ENCODE measurements at regions not wholly inside any gene's neighbourhood (a gene's known extent, or its start where the extent isn't known, plus 50 kb on each side); places are given as distances from the start of the nearest gene placed in this dataset.

GRCh38 chr11:119934866-119935265, 203.0 kb downstream of the TRIM29 start:
- no peak for DNase-seq

- no peak for DNase-seq
These were observed 203.6 kb downstream of the TRIM29 start for GRCh38 chr11:119934267-119934666.

GRCh38 chr11:119933584-119933983, 204.3 kb downstream of the TRIM29 start:
- no peak for DNase-seq

GRCh38 chr11:119932828-119933562, 204.0 kb upstream of the NECTIN1 start:
- DNase-seq, result no peak

DNA sequence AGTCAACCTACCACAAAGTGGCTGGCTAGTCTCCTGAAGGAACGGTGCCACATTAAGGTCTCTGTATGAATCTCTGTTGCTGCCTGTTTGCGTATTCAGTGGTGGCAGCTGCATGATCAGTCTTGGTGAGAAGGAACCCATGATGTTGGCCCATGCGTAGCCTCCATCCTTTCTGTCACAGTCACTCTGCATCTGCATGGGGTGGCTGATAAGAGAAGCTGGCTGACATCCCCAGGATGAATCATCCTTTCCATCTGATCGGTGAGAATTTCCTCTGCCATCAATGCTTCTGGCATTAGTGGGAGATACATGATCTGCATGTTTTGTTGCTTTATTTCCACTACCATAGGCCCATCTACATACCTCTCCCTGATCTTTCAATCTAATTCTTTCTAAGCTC, 199.0 kb upstream of the NECTIN1 start:
- DNase-seq, result no peak

GRCh38 chr11:119924017-119924416, 195.0 kb upstream of the NECTIN1 start:
- DNase-seq, result no peak

- no peak for DNase-seq
These were observed 192.6 kb upstream of the NECTIN1 start for GRCh38 chr11:119921571-119921970.

GRCh38 chr11:119920666-119921387, 191.8 kb upstream of the NECTIN1 start:
- no peak for DNase-seq

- no peak for DNase-seq
These were observed 190.7 kb upstream of the NECTIN1 start for GRCh38 chr11:119919656-119920055.

DNA sequence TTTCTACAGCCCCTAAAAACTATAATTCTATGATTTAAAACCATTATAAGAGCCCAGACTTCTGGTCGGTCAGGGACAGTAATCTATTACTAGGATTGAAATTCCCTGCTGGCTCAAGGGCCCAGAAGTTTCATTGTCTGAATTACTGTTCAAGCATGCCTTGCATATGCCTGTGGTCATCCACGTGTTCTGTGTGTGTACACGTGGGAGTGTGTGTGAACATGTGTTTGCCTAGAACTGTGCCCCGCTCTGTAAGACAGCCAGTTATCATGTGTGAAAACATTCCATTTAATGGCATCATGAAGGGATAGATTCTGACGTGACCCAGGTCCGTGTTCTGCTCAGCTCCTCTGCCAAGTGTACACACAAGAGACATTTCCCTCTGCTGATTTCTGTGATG, 189.3 kb upstream of the NECTIN1 start:
- DNase-seq, result no peak

GRCh38 chr11:119916568-119916967, 187.6 kb upstream of the NECTIN1 start:
- no peak for DNase-seq

- no peak for DNase-seq
These were observed 183.2 kb upstream of the NECTIN1 start for GRCh38 chr11:119912229-119912628.

GRCh38 chr11:119910650-119911049, 181.7 kb upstream of the NECTIN1 start:
- DNase-seq, result no peak

GRCh38 chr11:119910051-119910450, 181.1 kb upstream of the NECTIN1 start:
- no peak for DNase-seq

GRCh38 chr11:119909495-119909894, 180.5 kb upstream of the NECTIN1 start:
- DNase-seq, result no peak

DNA sequence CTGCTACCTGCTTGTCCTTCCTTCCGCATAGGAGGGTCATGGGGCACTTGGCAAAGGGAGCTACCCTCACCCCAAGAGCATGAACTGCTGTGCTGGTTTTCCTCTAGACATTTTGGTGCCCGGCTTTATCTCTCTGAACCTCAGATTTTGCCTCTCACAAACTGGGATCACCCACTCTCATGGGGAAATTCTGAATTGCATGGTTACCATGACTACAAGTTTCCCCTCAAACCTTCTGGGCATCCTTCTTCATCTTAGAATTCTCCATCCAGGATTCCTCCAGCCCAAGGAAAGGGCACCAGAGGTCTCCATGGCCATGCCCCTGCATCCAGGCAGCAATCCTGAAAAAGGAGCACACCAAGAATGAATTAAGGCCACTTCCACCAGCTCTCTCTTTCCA, 180.1 kb upstream of the NECTIN1 start:
- no peak for DNase-seq

GRCh38 chr11:119908573-119908904, 179.5 kb upstream of the NECTIN1 start:
- DNase-seq, result no peak

DNA sequence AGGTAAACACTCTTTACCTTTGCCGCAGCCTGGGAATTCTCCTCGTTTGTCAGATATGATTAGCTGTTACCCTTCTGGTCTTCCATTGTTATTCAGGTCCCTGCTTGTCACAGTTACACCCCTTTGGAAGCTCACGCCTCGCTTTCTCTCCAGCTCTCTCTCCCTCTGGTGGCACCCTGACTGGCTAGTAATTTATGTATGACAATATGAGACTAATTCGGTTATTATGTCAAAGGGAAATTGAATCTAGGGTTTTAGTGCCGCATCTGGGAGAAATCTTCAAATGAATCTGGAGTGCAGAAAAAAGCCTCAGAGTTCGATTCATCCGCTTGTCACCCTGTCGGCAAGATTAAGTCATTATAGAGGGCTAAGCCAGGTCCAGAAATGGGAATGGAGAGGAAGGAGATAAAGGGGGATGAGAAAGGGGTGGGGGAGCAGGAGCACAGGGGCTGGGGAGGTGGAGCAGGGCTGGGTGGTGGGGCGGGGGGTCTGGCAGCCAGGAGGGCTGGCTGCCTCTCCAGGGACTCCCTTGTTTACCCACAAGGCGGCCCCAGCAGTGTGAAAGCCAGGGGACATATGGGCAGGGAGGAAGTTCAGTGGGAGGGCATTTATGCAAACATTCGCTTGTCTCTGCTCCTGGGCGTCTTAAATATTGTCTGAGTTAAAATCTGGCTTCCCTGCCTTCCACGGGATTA, 179.0 kb upstream of the NECTIN1 start:
- peak; percentile 12 for DNase-seq

- no peak for DNase-seq
These were observed 178.3 kb upstream of the NECTIN1 start for GRCh38 chr11:119907122-119907851.

DNA sequence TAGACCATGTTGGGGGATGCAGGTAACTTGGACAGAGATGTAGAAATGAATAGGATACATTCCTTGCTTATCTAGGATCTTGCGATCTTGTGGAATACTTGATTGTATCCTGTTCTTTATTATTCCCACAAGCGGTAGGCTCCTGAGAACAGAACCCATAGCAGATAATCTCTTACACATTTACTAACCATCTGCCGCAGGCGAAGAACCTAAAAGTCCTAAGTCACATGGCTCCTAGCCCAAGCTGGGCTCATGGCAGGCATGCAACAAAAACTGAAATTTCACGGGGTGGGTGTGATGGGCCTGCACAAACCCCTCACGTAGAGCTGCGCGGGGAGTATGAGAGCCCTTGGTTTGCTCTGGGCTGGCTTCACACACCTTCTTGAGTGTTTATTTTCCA, 177.4 kb upstream of the NECTIN1 start:
- DNase-seq, result no peak

DNA sequence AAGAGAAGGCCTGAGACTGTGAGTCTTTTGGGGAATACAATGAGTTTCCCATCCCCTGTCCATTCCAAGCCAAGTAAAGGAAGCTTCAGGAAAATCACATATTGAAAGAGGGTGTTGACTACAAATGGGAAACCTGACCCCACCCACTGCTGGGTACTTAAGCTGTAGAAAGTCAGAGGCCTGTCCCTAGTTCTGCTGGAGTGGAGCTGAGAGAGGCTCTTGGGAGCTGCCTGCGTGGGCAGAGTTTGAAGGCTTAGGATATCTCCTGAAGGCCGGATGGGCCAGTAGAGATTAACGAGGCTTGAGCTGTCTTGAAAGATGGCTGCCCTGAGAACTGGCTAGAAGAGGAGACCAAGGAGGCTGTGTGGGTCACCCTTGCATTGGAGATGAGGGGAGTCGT, 176.2 kb upstream of the NECTIN1 start:
- DNase-seq, result no peak

- no peak for DNase-seq
These were observed 175.6 kb upstream of the NECTIN1 start for GRCh38 chr11:119904531-119905035.

DNA sequence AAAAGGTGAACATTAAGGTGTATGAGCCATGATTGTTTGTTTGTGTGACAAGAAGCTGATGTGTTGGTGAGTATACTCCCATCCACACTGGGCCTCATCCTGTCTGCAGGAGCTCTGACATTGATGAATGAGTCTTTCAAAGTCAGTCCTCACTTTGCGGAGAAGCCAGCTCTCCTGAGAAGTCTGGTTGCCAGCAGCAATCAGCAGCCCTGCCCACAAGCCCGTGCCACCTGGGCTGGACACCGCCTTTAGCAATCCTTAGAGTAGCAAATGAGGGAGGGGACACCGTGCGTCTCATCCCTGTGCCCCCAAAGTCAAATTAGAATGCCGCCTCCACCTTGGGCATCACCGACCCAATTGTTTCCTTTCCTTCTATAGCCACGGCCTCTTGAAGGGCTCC, 174.8 kb upstream of the NECTIN1 start:
- DNase-seq, result no peak

Measured in NCI-H1694 (cell line).